ENCODE measurements at regions not wholly inside any gene's neighbourhood (a gene's known extent, or its start where the extent isn't known, plus 50 kb on each side); places are given as distances from the start of the nearest gene placed in this dataset.

DNA sequence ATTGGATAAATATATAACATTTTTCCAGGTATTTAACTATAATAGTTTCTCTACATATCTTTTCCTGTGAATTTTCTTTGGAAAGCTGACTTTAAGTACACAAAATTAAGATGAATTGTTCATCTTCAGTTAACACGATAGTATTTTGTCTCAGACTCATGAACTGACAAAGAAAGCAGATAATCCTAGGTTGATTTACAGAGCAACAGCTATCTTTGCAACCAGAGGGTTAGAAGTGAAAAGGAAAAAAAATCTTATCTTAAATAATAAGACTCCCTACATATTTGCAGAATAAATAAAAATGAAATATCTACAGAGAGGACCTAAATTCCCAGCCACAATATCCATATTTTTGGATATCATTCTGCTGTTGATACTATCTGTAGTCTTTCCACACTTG lies 350.2 kb upstream of the GRM7 start:
- TF ChIP-seq CTCF (conservative IDR thresholded peaks at IDR 0.05; ENCODE audit: low read length) = no peak
- TF ChIP-seq EZH2phosphoT487 (IDR thresholded peaks at IDR 0.05; ENCODE audit: borderline replicate concordance) = no peak

Data from Loucy (cell line).